GM23338 (cell line): ENCODE measurements at regions not wholly inside any gene's neighbourhood (a gene's known extent, or its start where the extent isn't known, plus 50 kb on each side); places are given as distances from the start of the nearest gene placed in this dataset.

Experiments used
- ATAC-seq: fragments of 200-7000 bp; cut with Tn5 transposase; 3 replicates; pipeline ENCODE4 v1.9.1; 2020
- DNase-seq: peaks from one replicate; pipeline ENCODE4 v3.0.0-alpha.2; 2015; ENCODE audit warnings: low spot score
- H2AFZ ChIP-seq: fragments of 200-600 bp; sonication (generic); 2 replicates; pipeline ENCODE4 v1.8.0; 2016; ENCODE audit warnings: antibody characterized with exemption, mild to moderate bottlenecking, moderate library complexity
- H3F3A ChIP-seq: fragments of 200-600 bp; sonication (generic); replicated peaks from 2 replicates; pipeline ENCODE4 v1.8.0; 2017; ENCODE audit warnings: antibody characterized with exemption, mixed run types, low read depth
- H3K27ac ChIP-seq: fragments of 200-600 bp; sonication (generic); 2 replicates; pipeline ENCODE4 v1.6.1; 2016; ENCODE audit warnings: low read depth
- H3K27me3 ChIP-seq: fragments of 200-600 bp; sonication (generic); 2 replicates; pipeline ENCODE4 v1.8.0; 2016; ENCODE audit warnings: mild to moderate bottlenecking, mixed run types, moderate library complexity; ENCODE audit not compliant: insufficient read depth
- H3K36me3 ChIP-seq: fragments of 200-600 bp; sonication (generic); 2 replicates; pipeline ENCODE4 v1.8.0; 2016; ENCODE audit warnings: mild to moderate bottlenecking; ENCODE audit not compliant: insufficient read depth
- H3K4me1 ChIP-seq: fragments of 200-600 bp; sonication (generic); 2 replicates; pipeline ENCODE4 v1.8.0; 2016; ENCODE audit warnings: mild to moderate bottlenecking, moderate library complexity; ENCODE audit not compliant: insufficient read depth
- H3K4me2 ChIP-seq: fragments of 200-600 bp; sonication (generic); 2 replicates; pipeline ENCODE4 v1.7.1; 2017; ENCODE audit warnings: mixed run types
- H3K4me3 ChIP-seq: fragments of 200-600 bp; sonication (generic); 2 replicates; pipeline ENCODE4 v1.6.1; 2016; ENCODE audit warnings: mixed run types
- H3K79me2 ChIP-seq: fragments of 200-600 bp; sonication (generic); replicated peaks from 2 replicates; pipeline ENCODE4 v1.8.0; 2017; ENCODE audit warnings: mild to moderate bottlenecking; ENCODE audit not compliant: insufficient read depth
- H3K9me2 ChIP-seq: fragments of 200-600 bp; sonication (generic); 2 replicates; pipeline ENCODE4 v1.8.0; 2017; ENCODE audit not compliant: insufficient read depth
- H4K20me1 ChIP-seq: fragments of 200-600 bp; sonication (generic); replicated peaks from 2 replicates; pipeline ENCODE4 v1.8.0; 2017; ENCODE audit warnings: mild to moderate bottlenecking; ENCODE audit not compliant: insufficient read depth
- H3K27ac Mint-ChIP-seq: 2 replicates; pipeline ENCODE4 v1.8.0; 2020; ENCODE audit warnings: inconsistent platforms, mild to moderate bottlenecking, moderate library complexity, mixed read lengths
- H3K27me3 Mint-ChIP-seq: 3 replicates; pipeline ENCODE4 v1.8.0; 2022; ENCODE audit warnings: low read depth, mild to moderate bottlenecking, moderate library complexity, mixed read lengths, inconsistent platforms; ENCODE audit not compliant: insufficient read depth, poor library complexity
- H3K36me3 Mint-ChIP-seq: 3 replicates; pipeline ENCODE4 v1.8.0; 2021; ENCODE audit warnings: low read depth, mild to moderate bottlenecking, inconsistent platforms, moderate library complexity, mixed read lengths
- H3K4me1 Mint-ChIP-seq: 3 replicates; pipeline ENCODE4 v1.8.0; 2020; ENCODE audit warnings: mild to moderate bottlenecking, inconsistent platforms, mixed read lengths
- H3K4me3 Mint-ChIP-seq: 3 replicates; pipeline ENCODE4 v1.8.0; 2021; ENCODE audit warnings: moderate library complexity, mild to moderate bottlenecking, inconsistent platforms, mixed read lengths
- H3K9me3 Mint-ChIP-seq: 3 replicates; pipeline ENCODE4 v1.8.0; 2020; ENCODE audit warnings: moderate library complexity, mild to moderate bottlenecking, inconsistent platforms, mixed read lengths
- CTCF ChIP-seq, 2 experiments: fragments of 200-600 bp in 1 of 2; sonication (generic) in 1 of 2; conservative IDR thresholded peaks; 2 replicates each; pipeline versions ENCODE4 v1.5.1 to v1.6.1; 2016 to 2017; ENCODE audit warnings: antibody characterized with exemption in 2 of 2, low read depth in 2 of 2, mild to moderate bottlenecking in 2 of 2, moderate library complexity in 1 of 2
- ETS1 ChIP-seq: IDR thresholded peaks from 2 replicates; pipeline ENCODE4 v1.6.1; 2016; ENCODE audit warnings: antibody characterized with exemption
- EZH2 ChIP-seq: fragments of 200-600 bp; sonication (generic); IDR thresholded peaks from one replicate; pipeline ENCODE4 v1.8.0; 2017; ENCODE audit warnings: antibody characterized with exemption, mild to moderate bottlenecking, low read depth; ENCODE audit not compliant: unreplicated experiment
- EZH2phosphoT487 ChIP-seq: fragments of 200-600 bp; sonication (generic); IDR thresholded peaks from one replicate; pipeline ENCODE4 v1.8.1; 2018; ENCODE audit warnings: antibody characterized with exemption; ENCODE audit not compliant: unreplicated experiment
- JUNB ChIP-seq: IDR thresholded peaks from one replicate; pipeline ENCODE4 v1.6.1; 2016; ENCODE audit warnings: antibody characterized with exemption; ENCODE audit not compliant: unreplicated experiment
- POLR2AphosphoS5 ChIP-seq: IDR thresholded peaks from 2 replicates; pipeline ENCODE4 v1.6.1; 2016; ENCODE audit warnings: antibody characterized with exemption, low read depth
- REST ChIP-seq: IDR thresholded peaks from one replicate; pipeline ENCODE4 v1.6.1; 2018; ENCODE audit warnings: antibody characterized with exemption; ENCODE audit not compliant: unreplicated experiment
- ZNF114 ChIP-seq: fragments of 250-450 bp; sonication (Bioruptor Pico); IDR thresholded peaks from 2 replicates; pipeline ENCODE4 v1.5.0; 2020; ENCODE audit warnings: mild to moderate bottlenecking, moderate library complexity
- ZNF462 ChIP-seq: fragments of 250-450 bp; sonication (Bioruptor Pico); IDR thresholded peaks from 2 replicates; pipeline ENCODE4 v1.5.0; 2020; ENCODE audit warnings: mild to moderate bottlenecking, moderate library complexity

- no peaks in the 10 kb centered on the region for H3K9me3 Mint-ChIP-seq
- H4K20me1 ChIP-seq, result no peaks in the 10 kb centered on the region
- no peak overlapping the region for H3K27ac ChIP-seq
- DNase-seq (no peak), ATAC-seq (no peak)
- H3F3A ChIP-seq, result no peaks in the 10 kb centered on the region
- H3K4me2 ChIP-seq, result no peak overlapping the region
- no peaks in the 10 kb centered on the region for H3K9me2 ChIP-seq
- no peaks in the 10 kb centered on the region for H3K36me3 Mint-ChIP-seq
- H3K4me1 Mint-ChIP-seq, result peaks cover 10% of the 10 kb centered on the region
- no peak overlapping the region for H3K4me3 ChIP-seq
- H3K4me1 ChIP-seq, result no peaks in the 10 kb centered on the region
- no peaks in the 10 kb centered on the region for H3K27me3 ChIP-seq
- H3K79me2 ChIP-seq, result no peaks in the 10 kb centered on the region
- peaks cover 4% of the 10 kb centered on the region for H3K27me3 Mint-ChIP-seq
- H2AFZ ChIP-seq, result no peak overlapping the region
- H3K27ac Mint-ChIP-seq, result no peak overlapping the region
- no peaks in the 10 kb centered on the region for H3K36me3 ChIP-seq
- TF ChIP-seq JUNB (no peak), CTCF (conservative IDR thresholded peaks at IDR 0.05; ENCODE audit: low read depth in 2 of 2) (no peak), POLR2AphosphoS5 (no peak), ZNF114 (CRISPR knock-in tag) (no peak), REST (no peak), EZH2phosphoT487 (no peak), ETS1 (no peak), ZNF462 (CRISPR knock-in tag) (no peak), EZH2 (no peak)
- H3K4me3 Mint-ChIP-seq, result no peak overlapping the region
Observed at GRCh38 chr2:129863350-129863749, 116.1 kb upstream of the RAB6C start.
